NCI-H510A treated with DMSO at 0.1 percent for 48 hours (cell line): ENCODE measurements at regions not wholly inside any gene's neighbourhood (a gene's known extent, or its start where the extent isn't known, plus 50 kb on each side); places are given as distances from the start of the nearest gene placed in this dataset.

Source experiments
- DNase-seq: peaks from one replicate; lab custom pipeline; 2025; lab: John Stamatoyannopoulos, UW

DNA sequence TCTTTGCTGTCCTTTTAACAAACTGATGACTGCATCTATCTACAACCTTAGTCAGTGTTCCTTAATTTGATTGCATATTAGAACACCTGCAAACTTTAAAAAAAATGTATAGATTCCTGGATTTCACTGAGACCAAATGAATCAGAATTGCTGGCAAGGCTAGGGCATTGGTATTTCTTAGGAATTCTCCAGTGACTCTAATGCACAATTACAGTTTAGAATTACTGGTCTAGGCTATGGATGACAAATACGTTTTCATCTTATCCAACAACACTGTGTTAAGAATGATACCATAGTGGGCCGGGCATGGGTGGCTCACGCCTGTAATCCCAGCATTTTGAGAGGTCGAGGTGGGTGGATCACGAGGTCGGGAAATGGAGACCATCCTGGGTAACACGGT lies 545.9 kb upstream of the RIOK2 start:
- no peak for DNase-seq

GRCh38 chr5:97729938-97730337 lies 546.9 kb upstream of the RIOK2 start:
- DNase-seq: no peak

DNA sequence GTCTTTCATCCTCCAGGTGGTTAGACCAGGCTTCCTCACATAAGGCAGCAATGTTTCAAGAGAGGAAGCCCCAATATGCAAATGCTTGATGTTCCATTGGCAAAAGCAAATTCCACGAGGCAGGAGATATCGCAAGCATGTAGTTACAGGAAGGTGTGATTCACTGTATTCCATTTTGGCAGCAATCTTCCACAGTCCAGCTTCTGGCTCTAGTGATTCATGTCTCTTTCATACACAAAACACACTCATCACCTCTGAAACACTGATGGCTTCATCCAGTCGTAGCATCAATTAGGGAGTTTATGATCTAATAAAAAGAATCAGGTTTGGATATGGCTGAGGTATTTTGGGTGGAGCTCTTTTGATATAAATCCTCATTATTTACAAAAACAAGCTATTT lies 552.2 kb upstream of the RIOK2 start:
- no peak for DNase-seq

DNA sequence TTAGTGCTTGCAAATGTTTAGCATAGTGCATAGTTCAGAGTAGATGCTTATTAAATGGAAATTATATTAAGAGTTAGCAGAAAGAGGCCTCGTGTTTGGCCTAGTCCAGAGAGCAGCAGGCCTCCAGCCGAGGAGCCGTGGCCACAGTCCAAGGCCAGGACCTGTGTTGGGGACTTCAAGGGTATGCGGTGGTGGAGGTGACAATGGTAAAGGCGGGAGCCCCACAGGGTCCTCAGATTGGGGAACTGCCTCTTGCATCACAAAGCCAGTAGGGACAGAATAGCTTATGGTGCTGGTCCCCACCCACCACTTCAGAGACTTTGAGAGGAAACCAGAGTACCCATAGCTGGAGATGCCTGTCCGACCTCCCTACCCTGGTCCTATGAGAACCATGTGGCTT lies 554.6 kb upstream of the RIOK2 start:
- no peak for DNase-seq

- DNase-seq: no peak
Measured at GRCh38 chr5:97745817-97746216, 562.8 kb upstream of the RIOK2 start.

GRCh38 chr5:97750576-97750975 lies 567.5 kb upstream of the RIOK2 start:
- no peak for DNase-seq

GRCh38 chr5:97751540-97751939 lies 568.5 kb upstream of the RIOK2 start:
- DNase-seq: no peak

GRCh38 chr5:97752871-97753270 lies 569.8 kb upstream of the RIOK2 start:
- no peak for DNase-seq

GRCh38 chr5:97762483-97762882 lies 579.4 kb upstream of the RIOK2 start:
- DNase-seq: no peak

GRCh38 chr5:97764700-97765099 lies 581.7 kb upstream of the RIOK2 start:
- no peak for DNase-seq

DNA sequence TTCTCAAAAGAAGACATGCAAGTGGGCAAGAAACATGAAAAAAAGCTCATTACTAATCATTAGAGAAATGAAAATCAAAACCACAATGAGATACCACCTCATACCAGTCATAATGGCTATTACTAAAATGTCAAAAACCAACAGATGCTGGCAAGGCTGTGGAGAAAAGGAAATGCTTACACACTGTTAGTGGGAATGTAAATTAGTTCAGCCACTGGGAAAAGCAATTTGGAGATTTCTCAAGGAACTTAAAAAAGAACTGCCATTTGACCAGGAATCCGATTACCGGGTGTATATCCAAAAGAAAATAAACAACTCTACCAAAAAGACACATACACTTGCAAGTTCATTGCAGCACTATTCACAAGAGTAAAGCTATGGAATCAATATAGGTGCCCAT lies 595.4 kb upstream of the RIOK2 start:
- no peak for DNase-seq

DNA sequence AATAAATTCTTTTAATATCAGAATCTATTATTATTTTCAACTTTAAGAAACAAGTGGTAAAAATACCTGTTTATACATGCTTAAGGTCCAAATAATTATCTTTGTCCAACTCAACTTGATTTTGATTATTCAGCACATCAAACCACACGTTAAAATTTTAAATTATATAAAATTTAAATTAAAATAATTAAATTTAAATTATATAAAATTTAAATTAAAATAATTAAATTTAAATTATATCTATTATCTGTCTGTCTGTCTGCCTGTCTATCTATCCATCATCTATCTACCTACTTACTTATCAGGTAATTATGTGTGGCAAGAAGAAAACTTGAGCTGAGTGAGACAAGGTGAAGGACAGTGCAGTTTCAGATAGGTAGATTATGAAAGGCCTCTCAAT lies 605.3 kb upstream of the RIOK2 start:
- DNase-seq: no peak

- DNase-seq: no peak
Measured at GRCh38 chr5:97797994-97798451, 615.0 kb upstream of the RIOK2 start.

DNA sequence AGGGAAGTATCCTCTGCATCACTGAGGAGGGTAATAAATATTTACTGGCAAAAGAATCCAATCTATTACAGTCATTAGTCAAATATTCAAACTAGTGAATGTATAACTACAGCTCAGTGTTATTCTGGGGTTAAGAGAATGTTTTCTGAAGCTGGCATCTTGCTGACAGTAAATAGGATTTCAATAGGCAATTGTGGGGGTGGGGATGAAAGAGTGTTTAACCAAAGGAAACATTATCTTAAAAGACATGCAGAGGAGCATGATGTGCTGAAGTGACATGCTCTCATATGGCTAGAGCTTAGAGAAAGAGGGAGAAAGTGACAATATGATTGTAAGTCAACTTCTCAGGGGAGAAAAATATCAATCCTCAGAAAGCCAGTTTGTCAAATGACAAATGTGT lies 618.4 kb upstream of the RIOK2 start:
- DNase-seq: no peak

GRCh38 chr5:97820138-97820537 lies 637.1 kb upstream of the RIOK2 start:
- no peak for DNase-seq

DNA sequence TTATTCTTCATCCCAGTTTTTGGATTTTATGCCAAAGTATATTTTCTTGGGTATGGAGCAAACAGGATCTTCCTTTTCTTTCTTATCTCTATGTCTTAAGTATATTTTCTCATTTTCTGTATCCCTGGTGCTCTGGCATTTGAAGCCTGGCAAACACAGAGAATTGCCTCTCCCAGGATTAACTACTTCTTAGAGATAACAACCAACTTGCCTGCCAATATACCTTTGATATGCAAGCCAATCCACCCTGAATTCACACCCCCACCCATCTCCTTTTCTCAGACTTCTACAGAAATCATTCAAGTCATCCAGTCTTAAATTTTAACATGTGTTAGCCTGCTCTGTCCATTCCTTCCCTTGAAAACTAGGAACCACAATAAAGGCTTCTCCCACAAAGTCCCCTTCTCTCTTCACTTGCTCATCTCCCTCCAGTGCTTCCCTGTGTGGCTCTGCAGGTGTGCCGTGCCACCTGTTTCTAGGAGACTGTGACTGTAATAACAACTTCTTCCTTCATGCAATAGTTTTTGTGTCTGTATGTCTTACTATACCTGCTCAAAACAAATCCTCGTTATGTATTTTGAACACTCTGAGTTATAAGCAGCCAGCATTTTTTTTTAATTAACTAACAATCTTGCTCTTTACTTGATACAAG lies 649.7 kb upstream of the RIOK2 start:
- DNase-seq: no peak

- no peak for DNase-seq
Measured at GRCh38 chr5:97834561-97834960, 651.5 kb upstream of the RIOK2 start.

GRCh38 chr5:97835112-97835511 lies 652.1 kb upstream of the RIOK2 start:
- DNase-seq: no peak

- no peak for DNase-seq
Measured at GRCh38 chr5:97836816-97837215, 653.8 kb upstream of the RIOK2 start.

DNA sequence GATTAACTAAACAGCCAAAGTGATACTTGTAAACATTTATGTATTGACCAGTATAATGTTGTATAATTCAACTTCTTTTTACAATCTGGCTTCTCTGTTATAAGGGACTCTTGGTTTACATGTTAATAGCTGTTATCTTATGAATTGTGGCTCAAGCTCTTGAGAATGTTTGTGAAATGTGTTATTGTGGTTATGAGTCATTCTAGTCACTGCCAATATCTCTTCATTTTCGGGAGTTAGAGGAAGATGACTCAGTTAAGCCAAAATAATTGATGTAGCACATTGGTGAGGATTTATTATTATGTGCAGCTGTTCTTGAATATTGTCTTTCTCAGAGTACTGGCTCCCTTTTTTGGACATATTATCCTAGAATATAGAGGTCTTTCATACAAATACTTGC lies 655.2 kb upstream of the RIOK2 start:
- DNase-seq: no peak

DNA sequence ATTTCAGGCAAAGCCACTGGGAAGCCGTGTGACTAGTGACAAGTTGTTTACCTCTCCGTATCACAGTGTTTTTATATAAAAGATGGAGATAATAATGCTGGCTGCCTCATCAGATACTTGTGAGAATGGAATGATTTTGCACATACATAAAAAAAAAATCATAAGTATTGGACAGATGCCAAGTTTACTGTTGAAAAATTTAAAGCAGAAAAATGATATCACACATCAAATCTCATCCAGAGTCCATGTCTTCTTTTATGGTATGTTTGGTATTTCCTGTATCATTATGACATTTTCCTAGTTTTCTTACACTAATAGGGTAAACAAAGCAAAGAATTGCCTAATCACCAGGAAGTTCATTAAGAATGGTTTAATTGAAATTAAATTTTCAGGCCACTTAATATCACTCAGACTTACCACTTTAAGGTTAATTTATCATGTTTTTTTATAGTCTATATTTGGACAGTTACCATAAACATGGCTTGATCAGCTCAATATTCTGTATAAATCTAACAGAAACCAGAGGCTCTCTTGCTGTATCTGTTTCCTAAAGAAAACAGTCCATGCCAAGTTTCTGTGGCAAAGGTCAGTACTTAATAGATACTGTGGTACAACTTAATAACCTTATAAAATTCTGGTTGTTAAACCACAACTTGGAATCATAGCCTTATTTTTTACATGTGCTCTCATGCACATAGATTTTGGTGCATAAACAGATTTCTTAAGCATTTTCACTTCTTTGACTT lies 656.5 kb upstream of the RIOK2 start:
- no peak for DNase-seq

DNA sequence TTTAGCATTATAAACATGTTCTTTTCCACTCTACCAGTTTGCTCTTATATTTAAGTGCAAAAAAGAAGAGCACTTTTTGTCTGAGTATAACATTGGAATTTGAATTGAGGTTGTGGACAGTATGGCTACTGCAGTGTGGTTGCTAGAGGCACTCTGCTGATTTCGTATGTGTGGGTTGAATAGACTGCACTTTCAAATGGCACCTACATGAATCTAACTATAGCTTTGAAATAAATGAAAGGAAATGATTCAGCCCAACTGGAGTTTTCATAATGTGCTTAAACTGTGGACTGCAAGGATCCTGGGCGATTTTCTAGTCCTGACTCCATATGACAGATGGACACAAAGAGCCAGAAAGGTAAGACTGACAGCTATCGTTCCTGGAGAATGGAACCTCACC lies 657.6 kb upstream of the RIOK2 start:
- no peak for DNase-seq

DNA sequence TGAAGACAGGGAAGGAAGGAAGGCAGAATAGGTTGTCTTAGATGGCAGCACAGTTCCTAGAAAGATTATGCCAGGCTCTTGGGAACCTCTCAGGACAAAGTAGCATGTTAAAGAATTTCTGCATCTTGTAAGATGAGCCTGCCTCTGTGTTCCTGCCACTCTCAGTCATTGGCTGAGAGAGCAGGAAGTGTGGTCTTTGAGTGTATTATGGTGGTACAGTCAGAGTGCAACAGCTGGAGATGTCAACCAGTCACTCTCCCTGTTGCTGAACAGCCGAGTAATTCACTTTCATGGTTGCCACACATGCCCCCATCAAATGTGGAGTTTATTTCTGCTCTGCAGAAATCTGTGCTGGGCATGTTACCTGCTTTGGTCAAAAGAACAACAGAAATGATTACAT lies 659.6 kb upstream of the RIOK2 start:
- no peak for DNase-seq

GRCh38 chr5:97844797-97845196 lies 661.8 kb upstream of the RIOK2 start:
- no peak for DNase-seq
